HEK293 (cell line): ENCODE measurements at regions not wholly inside any gene's neighbourhood (a gene's known extent, or its start where the extent isn't known, plus 50 kb on each side); places are given as distances from the start of the nearest gene placed in this dataset.

Source experiments
- CTCF ChIA-PET: fragments of 350-600 bp; formaldehyde crosslinking; extraction: SDS; loops from one replicate; lab custom pipeline; 2021; ENCODE audit warnings: antibody characterized with exemption; lab: Yijun Ruan, JAX
- POLR2A ChIA-PET: fragments of 300-600 bp; formaldehyde crosslinking; extraction: SDS; loops from one replicate; lab custom pipeline; 2020; ENCODE audit warnings: antibody characterized with exemption, inconsistent platforms; lab: Yijun Ruan, JAX
- H3K27ac ChIP-seq: fragments of 200-500 bp; sonication (Bioruptor generic); 2 replicates; pipeline ENCODE4 v1.5.1; 2014; ENCODE audit warnings: low read depth, low read length, control low read depth, inconsistent platforms; ENCODE audit errors: extremely low read depth
- H3K36me3 ChIP-seq, 2 experiments: fragments of 200-500 bp in 1 of 2; sonication (Bioruptor generic) in 1 of 2; 1 replicate in 1 of 2; 2 replicates in 1 of 2; pipeline ENCODE4 v1.5.1; 2014 to 2017; ENCODE audit warnings: inconsistent platforms in 2 of 2, low read length in 2 of 2; ENCODE audit not compliant: control insufficient read depth in 2 of 2, insufficient read depth in 1 of 2
- H3K4me1 ChIP-seq: fragments of 200-500 bp; sonication (Bioruptor generic); 2 replicates; pipeline ENCODE4 v1.5.1; 2014; ENCODE audit warnings: mild to moderate bottlenecking, low read length, inconsistent platforms; ENCODE audit not compliant: control insufficient read depth, insufficient read depth
- H3K4me3 ChIP-seq: 2 replicates; pipeline ENCODE4 v1.5.1; 2011; ENCODE audit warnings: low read depth, mild to moderate bottlenecking, control low read depth, low read length, moderate library complexity
- H3K9me3 ChIP-seq: fragments of 200-500 bp; sonication (Bioruptor generic); 2 replicates; pipeline ENCODE4 v1.5.1; 2014; ENCODE audit warnings: low read depth, low read length, inconsistent platforms; ENCODE audit not compliant: control insufficient read depth, insufficient read depth
- BCL11A ChIP-seq: fragments of 450-650 bp; formaldehyde crosslinking; IDR thresholded peaks from 2 replicates; pipeline ENCODE4 v1.5.1; 2016; ENCODE audit warnings: low read depth, missing biosample characterization, missing genetic modification characterization
- KLF10 ChIP-seq: fragments of 450-650 bp; IDR thresholded peaks from 2 replicates; pipeline ENCODE4 v1.5.1; 2018; ENCODE audit warnings: missing biosample characterization, mild to moderate bottlenecking, missing genetic modification characterization
- PRDM1 ChIP-seq: fragments of 450-650 bp; formaldehyde crosslinking; IDR thresholded peaks from 2 replicates; pipeline ENCODE4; 2016; ENCODE audit warnings: missing biosample characterization, missing genetic modification characterization
- PRDM4 ChIP-seq: fragments of 450-650 bp; formaldehyde crosslinking; IDR thresholded peaks from 2 replicates; pipeline ENCODE4 v1.5.1; 2017; ENCODE audit warnings: missing biosample characterization, missing genetic modification characterization
- YY1 ChIP-seq: fragments of 450-650 bp; formaldehyde crosslinking; IDR thresholded peaks from 2 replicates; pipeline ENCODE4 v1.5.1; 2018; ENCODE audit warnings: missing biosample characterization, missing genetic modification characterization
- ZBTB48 ChIP-seq: fragments of 450-650 bp; formaldehyde crosslinking; IDR thresholded peaks from 2 replicates; pipeline ENCODE4 v1.5.1; 2016; ENCODE audit warnings: missing biosample characterization, missing genetic modification characterization
- ZNF10 ChIP-seq: fragments of 450-650 bp; formaldehyde crosslinking; IDR thresholded peaks from 2 replicates; pipeline ENCODE4 v1.5.1; 2017; ENCODE audit warnings: missing biosample characterization, missing genetic modification characterization
- ZNF132 ChIP-seq: fragments of 450-650 bp; formaldehyde crosslinking; IDR thresholded peaks from 2 replicates; pipeline ENCODE4 v1.5.1; 2017; ENCODE audit warnings: missing biosample characterization, missing genetic modification characterization, borderline replicate concordance
- ZNF140 ChIP-seq: fragments of 450-650 bp; formaldehyde crosslinking; IDR thresholded peaks from 2 replicates; pipeline ENCODE4 v1.5.1; 2016; ENCODE audit warnings: missing biosample characterization, missing genetic modification characterization
- ZNF280D ChIP-seq: fragments of 450-650 bp; formaldehyde crosslinking; IDR thresholded peaks from 2 replicates; pipeline ENCODE4 v1.5.1; 2016; ENCODE audit warnings: missing biosample characterization, missing genetic modification characterization
- ZNF324 ChIP-seq: fragments of 450-650 bp; formaldehyde crosslinking; IDR thresholded peaks from 2 replicates; pipeline ENCODE4 v1.5.1; 2016; ENCODE audit warnings: missing biosample characterization, missing genetic modification characterization
- ZNF366 ChIP-seq: fragments of 450-650 bp; formaldehyde crosslinking; conservative IDR thresholded peaks from 2 replicates; pipeline ENCODE4 v1.5.1; 2016; ENCODE audit warnings: missing biosample characterization, missing genetic modification characterization
- ZNF37A ChIP-seq: fragments of 450-650 bp; IDR thresholded peaks from 2 replicates; pipeline ENCODE4 v1.5.1; 2018; ENCODE audit warnings: missing biosample characterization, missing genetic modification characterization
- ZNF433 ChIP-seq: fragments of 450-650 bp; formaldehyde crosslinking; IDR thresholded peaks from 2 replicates; pipeline ENCODE4 v1.5.1; 2016; ENCODE audit warnings: missing biosample characterization, missing genetic modification characterization, low read depth
- ZNF521 ChIP-seq: fragments of 450-650 bp; formaldehyde crosslinking; IDR thresholded peaks from 2 replicates; pipeline ENCODE4 v1.5.1; 2017; ENCODE audit warnings: missing biosample characterization, mild to moderate bottlenecking, missing genetic modification characterization
- ZNF558 ChIP-seq: fragments of 450-650 bp; formaldehyde crosslinking; IDR thresholded peaks from 2 replicates; pipeline ENCODE4 v1.5.1; 2016; ENCODE audit warnings: missing biosample characterization, missing genetic modification characterization
- ZNF623 ChIP-seq: fragments of 450-650 bp; formaldehyde crosslinking; IDR thresholded peaks from 2 replicates; pipeline ENCODE4 v1.5.1; 2016; ENCODE audit warnings: missing biosample characterization, missing genetic modification characterization
- ZNF624 ChIP-seq: fragments of 450-650 bp; formaldehyde crosslinking; IDR thresholded peaks from 2 replicates; pipeline ENCODE4 v1.5.1; 2017; ENCODE audit warnings: missing biosample characterization, missing genetic modification characterization
- ZNF768 ChIP-seq: fragments of 450-650 bp; formaldehyde crosslinking; IDR thresholded peaks from 2 replicates; pipeline ENCODE4 v1.5.1; 2018; ENCODE audit warnings: missing biosample characterization, mild to moderate bottlenecking, missing genetic modification characterization
- ZNF837 ChIP-seq: fragments of 450-650 bp; formaldehyde crosslinking; IDR thresholded peaks from 2 replicates; pipeline ENCODE4 v1.5.1; 2016; ENCODE audit warnings: missing biosample characterization, missing genetic modification characterization
- TF ChIP-seq, protein P1 (sequence below): fragments of 450-650 bp; formaldehyde crosslinking; IDR thresholded peaks from 2 replicates; pipeline ENCODE4 v1.5.1; 2016; ENCODE audit warnings: missing biosample characterization, missing genetic modification characterization, low read depth
- TF ChIP-seq, protein P2 (sequence below): fragments of 450-650 bp; formaldehyde crosslinking; IDR thresholded peaks from 2 replicates; pipeline ENCODE4 v1.5.1; 2016; ENCODE audit warnings: missing biosample characterization, missing genetic modification characterization

- TF ChIP-seq ZNF132 (tag by site-specific recombination) (no peak), ZNF433 (no peak), ZNF837 (no peak), ZBTB48 (no peak), ZNF624 (tag by site-specific recombination) (no peak), BCL11A (tag by site-specific recombination) (no peak), YY1 (tag by site-specific recombination) (no peak), ZNF768 (tag by site-specific recombination) (no peak), ZNF558 (no peak), PRDM1 (tag by site-specific recombination) (no peak), ZNF324 (tag by site-specific recombination) (no peak), ZNF280D (tag by site-specific recombination) (no peak), ZNF10 (no peak), PRDM4 (tag by site-specific recombination) (no peak), KLF10 (tag by site-specific recombination) (no peak)
- TF ChIP-seq, protein P1, sequence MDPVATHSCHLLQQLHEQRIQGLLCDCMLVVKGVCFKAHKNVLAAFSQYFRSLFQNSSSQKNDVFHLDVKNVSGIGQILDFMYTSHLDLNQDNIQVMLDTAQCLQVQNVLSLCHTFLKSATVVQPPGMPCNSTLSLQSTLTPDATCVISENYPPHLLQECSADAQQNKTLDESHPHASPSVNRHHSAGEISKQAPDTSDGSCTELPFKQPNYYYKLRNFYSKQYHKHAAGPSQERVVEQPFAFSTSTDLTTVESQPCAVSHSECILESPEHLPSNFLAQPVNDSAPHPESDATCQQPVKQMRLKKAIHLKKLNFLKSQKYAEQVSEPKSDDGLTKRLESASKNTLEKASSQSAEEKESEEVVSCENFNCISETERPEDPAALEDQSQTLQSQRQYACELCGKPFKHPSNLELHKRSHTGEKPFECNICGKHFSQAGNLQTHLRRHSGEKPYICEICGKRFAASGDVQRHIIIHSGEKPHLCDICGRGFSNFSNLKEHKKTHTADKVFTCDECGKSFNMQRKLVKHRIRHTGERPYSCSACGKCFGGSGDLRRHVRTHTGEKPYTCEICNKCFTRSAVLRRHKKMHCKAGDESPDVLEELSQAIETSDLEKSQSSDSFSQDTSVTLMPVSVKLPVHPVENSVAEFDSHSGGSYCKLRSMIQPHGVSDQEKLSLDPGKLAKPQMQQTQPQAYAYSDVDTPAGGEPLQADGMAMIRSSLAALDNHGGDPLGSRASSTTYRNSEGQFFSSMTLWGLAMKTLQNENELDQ (tag by site-specific recombination): no peak
- CTCF ChIA-PET: interaction anchor here (1.5 kb wide), 1 partner anchor 12 kb away, joined by 3 read pairs; no protein-coding TSS in a partner anchor
- Histone ChIP-seq H3K27ac (no peak overlapping the region), H3K9me3 (no peaks in the 10 kb centered on the region), H3K4me1 (peaks cover 17% of the 10 kb centered on the region), H3K4me3 (no peak overlapping the region), H3K36me3 (no peaks in the 10 kb centered on the region)
- POLR2A ChIA-PET: no interaction called here
Observed at GRCh38 chr6:139544701-139545057, 170.2 kb upstream of the CITED2 start.

GRCh38 chr6:139542351-139542750 is 167.9 kb upstream of the CITED2 start:
- H3K9me3 ChIP-seq: no peaks in the 10 kb centered on the region
- H3K27ac ChIP-seq: no peak overlapping the region
- ChIA-PET POLR2A (interaction anchor here (0.7 kb wide), 1 partner anchor 438 kb away, joined by 4 read pairs; no protein-coding TSS in a partner anchor), CTCF (interaction anchor here (1.0 kb wide), 1 partner anchor 149 kb away, joined by 3 read pairs; no protein-coding TSS in a partner anchor)
- peaks cover 15% of the 10 kb centered on the region for H3K4me1 ChIP-seq
- no peaks in the 10 kb centered on the region for H3K36me3 ChIP-seq
- H3K4me3 ChIP-seq: no peak overlapping the region
- TF ChIP-seq, protein P2, sequence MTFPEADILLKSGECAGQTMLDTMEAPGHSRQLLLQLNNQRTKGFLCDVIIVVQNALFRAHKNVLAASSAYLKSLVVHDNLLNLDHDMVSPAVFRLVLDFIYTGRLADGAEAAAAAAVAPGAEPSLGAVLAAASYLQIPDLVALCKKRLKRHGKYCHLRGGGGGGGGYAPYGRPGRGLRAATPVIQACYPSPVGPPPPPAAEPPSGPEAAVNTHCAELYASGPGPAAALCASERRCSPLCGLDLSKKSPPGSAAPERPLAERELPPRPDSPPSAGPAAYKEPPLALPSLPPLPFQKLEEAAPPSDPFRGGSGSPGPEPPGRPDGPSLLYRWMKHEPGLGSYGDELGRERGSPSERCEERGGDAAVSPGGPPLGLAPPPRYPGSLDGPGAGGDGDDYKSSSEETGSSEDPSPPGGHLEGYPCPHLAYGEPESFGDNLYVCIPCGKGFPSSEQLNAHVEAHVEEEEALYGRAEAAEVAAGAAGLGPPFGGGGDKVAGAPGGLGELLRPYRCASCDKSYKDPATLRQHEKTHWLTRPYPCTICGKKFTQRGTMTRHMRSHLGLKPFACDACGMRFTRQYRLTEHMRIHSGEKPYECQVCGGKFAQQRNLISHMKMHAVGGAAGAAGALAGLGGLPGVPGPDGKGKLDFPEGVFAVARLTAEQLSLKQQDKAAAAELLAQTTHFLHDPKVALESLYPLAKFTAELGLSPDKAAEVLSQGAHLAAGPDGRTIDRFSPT (tag by site-specific recombination): no peak
- TF ChIP-seq PRDM4 (tag by site-specific recombination) (no peak), ZNF623 (tag by site-specific recombination) (no peak), ZNF521 (tag by site-specific recombination) (no peak), ZNF366 (tag by site-specific recombination) (no peak), ZNF37A (tag by site-specific recombination) (no peak), ZNF140 (tag by site-specific recombination) (no peak)
